Heart left ventricle (tissue), 16 donors: ENCODE measurements at regions not wholly inside any gene's neighbourhood (a gene's known extent, or its start where the extent isn't known, plus 50 kb on each side); places are given as distances from the start of the nearest gene placed in this dataset.

Experiments used
- ATAC-seq, 4 donors: fragments of 200-7000 bp; cut with Tn5 transposase; one replicate each; pipeline ENCODE4 v1.9.1; 2020 to 2022; ENCODE audit warnings: moderate library complexity in 4 of 4, mild to moderate bottlenecking in 3 of 4, moderate number of reproducible peaks in 1 of 4
- DNase-seq, 5 donors: peaks; one replicate each; pipeline ENCODE4 v3.0.0-alpha.2; 2020
- H3K27ac ChIP-seq, 12 donors: fragments of 200-600 bp; sonication (generic) in 4 of 12; one replicate each; pipeline versions ENCODE4 v1.5.0 to v1.8.0; 2016 to 2022; ENCODE audit warnings: mild to moderate bottlenecking in 2 of 12
- H3K27me3 ChIP-seq, 9 donors: fragments of 200-600 bp; sonication (generic) in 2 of 9; one replicate each; pipeline versions ENCODE4 v1.5.1 to v1.8.0; 2016 to 2022; ENCODE audit warnings: mild to moderate bottlenecking in 3 of 9
- H3K36me3 ChIP-seq, 9 donors: fragments of 200-600 bp; sonication (generic) in 2 of 9; one replicate each; pipeline versions ENCODE4 v1.5.0 to v1.8.0; 2018 to 2022; ENCODE audit warnings: mild to moderate bottlenecking in 2 of 9
- H3K4me1 ChIP-seq, 12 donors: fragments of 200-600 bp; sonication (generic) in 4 of 12; one replicate each; pipeline versions ENCODE4 v1.5.0 to v1.8.0; 2016 to 2022; ENCODE audit warnings: mild to moderate bottlenecking in 3 of 12
- H3K4me3 ChIP-seq, 12 donors: fragments of 200-600 bp; sonication (generic) in 4 of 12; one replicate each; pipeline versions ENCODE4 v1.5.0 to v1.8.0; 2017 to 2022; ENCODE audit warnings: mild to moderate bottlenecking in 9 of 12, moderate library complexity in 4 of 12
- H3K9me3 ChIP-seq, 12 donors: fragments of 200-600 bp; sonication (generic) in 4 of 12; one replicate each; pipeline versions ENCODE4 v1.5.0 to v1.8.0; 2016 to 2022; ENCODE audit warnings: mild to moderate bottlenecking in 1 of 12
- POLR2A ChIP-seq, 2 donors: fragments of 450-650 bp; IDR thresholded peaks; one replicate each; pipeline ENCODE4 v1.6.1; 2017; ENCODE audit warnings: antibody characterized with exemption in 2 of 2, mild to moderate bottlenecking in 2 of 2, moderate library complexity in 2 of 2
- WGBS, 4 donors: extraction: QIAGEN DNeasy Blood & Tissue Kit in 2 of 4; methylation state at CpG; one replicate each; pipeline versions ENCODE4 v1.1.5 to v1.1.7; 2013 to 2018; 5-methylcytosine and 5-hydroxymethylcytosine counted together
- intact Hi-C, 10 donors: fragments of 100-400 bp; cut with DNase I; formaldehyde crosslinking; loops; one replicate each; pipeline versions ENCODE4 v1.11.1 to v1.14.2; 2022
- TF ChIP-seq, protein P1 (sequence below), 12 donors: fragments of 200-600 bp; sonication (generic) in 4 of 12; IDR thresholded peaks; one replicate each; pipeline versions ENCODE4 v1.5.0 to v1.8.0; 2018 to 2022; ENCODE audit warnings: antibody characterized with exemption in 12 of 12, mild to moderate bottlenecking in 5 of 12
- donor health status: ischemic (EF 13 %, LVEDD 7.1; RV severe dilation, severe dysfunction).
- donor health status: healthy with polysubstance abuse.
- donor health status: DM: no; HTN: yes; CAD: no.
- donor health status: DM: no; HTN: no; CAD: no.
- donor health status: ischemic (EF 25% LVEDD 6.9; RV normal size, moderate dysfunction).
- donor health status: ischemic (EF 25% LVEDD 5.7; RV mildly dilated, moderate dysfunction).
- donor health status: healthy.
- donor health status: DM: yes; HTN: yes; CAD: no.
- donor health status: ischemic (EF 35%, LVEDD 5.7; RV mildly dilated, moderate dysfunction).
- donor health status: nonischemic (EF 11% LVEDD 7.7; RV severe dilation, severe dysfunction).
- donor health status: DM: yes; HTN: yes; CAD: no.
- donor health status: PGD.
- donor health status: ischemic (EF 29% LVEDD 5.4; RV normal size, mild dysfunction).
- donor health status: nonischemic (EF 23%, LVEDD 6.1; RV moderate dilation, normal function).

DNA sequence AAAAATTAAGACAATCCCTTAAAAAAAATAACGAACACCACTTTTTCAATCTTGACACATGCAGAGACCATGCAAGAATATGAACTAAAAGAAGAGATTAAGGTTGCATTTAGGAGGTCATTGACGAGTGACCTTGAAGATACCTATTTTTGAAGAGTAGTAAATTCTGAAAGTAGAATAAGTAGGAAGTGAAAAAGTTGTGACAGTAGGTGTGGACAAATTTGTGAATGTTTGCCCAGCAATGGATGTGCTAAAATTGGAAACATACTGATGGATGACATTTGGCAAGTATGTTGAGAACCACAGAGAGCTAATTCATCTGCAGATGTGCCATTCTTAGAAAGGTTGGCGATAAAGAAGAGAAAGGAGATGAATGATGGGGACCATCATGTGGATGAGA lies 213.7 kb upstream of the VCX3A start:
- no peak for ATAC-seq
- Histone ChIP-seq H3K27me3 (no peaks in the 10 kb centered on the region), H3K36me3 (no peaks in the 10 kb centered on the region), H3K4me3 (no peak overlapping the region), H3K4me1 (no peaks in the 10 kb centered on the region), H3K9me3 (no peaks in the 10 kb centered on the region), H3K27ac (no peak overlapping the region)
- no peak for DNase-seq
- TF ChIP-seq, protein P1, sequence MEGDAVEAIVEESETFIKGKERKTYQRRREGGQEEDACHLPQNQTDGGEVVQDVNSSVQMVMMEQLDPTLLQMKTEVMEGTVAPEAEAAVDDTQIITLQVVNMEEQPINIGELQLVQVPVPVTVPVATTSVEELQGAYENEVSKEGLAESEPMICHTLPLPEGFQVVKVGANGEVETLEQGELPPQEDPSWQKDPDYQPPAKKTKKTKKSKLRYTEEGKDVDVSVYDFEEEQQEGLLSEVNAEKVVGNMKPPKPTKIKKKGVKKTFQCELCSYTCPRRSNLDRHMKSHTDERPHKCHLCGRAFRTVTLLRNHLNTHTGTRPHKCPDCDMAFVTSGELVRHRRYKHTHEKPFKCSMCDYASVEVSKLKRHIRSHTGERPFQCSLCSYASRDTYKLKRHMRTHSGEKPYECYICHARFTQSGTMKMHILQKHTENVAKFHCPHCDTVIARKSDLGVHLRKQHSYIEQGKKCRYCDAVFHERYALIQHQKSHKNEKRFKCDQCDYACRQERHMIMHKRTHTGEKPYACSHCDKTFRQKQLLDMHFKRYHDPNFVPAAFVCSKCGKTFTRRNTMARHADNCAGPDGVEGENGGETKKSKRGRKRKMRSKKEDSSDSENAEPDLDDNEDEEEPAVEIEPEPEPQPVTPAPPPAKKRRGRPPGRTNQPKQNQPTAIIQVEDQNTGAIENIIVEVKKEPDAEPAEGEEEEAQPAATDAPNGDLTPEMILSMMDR (IDR thresholded peaks at IDR 0.05): no peak
- no peak for TF ChIP-seq POLR2A (IDR thresholded peaks at IDR 0.05)
- intact Hi-C loops: no loop called here
- 76 to 83% (median 80%) methylated on average over 3 of the region's 3 CpGs for WGBS, 4 donors

DNA sequence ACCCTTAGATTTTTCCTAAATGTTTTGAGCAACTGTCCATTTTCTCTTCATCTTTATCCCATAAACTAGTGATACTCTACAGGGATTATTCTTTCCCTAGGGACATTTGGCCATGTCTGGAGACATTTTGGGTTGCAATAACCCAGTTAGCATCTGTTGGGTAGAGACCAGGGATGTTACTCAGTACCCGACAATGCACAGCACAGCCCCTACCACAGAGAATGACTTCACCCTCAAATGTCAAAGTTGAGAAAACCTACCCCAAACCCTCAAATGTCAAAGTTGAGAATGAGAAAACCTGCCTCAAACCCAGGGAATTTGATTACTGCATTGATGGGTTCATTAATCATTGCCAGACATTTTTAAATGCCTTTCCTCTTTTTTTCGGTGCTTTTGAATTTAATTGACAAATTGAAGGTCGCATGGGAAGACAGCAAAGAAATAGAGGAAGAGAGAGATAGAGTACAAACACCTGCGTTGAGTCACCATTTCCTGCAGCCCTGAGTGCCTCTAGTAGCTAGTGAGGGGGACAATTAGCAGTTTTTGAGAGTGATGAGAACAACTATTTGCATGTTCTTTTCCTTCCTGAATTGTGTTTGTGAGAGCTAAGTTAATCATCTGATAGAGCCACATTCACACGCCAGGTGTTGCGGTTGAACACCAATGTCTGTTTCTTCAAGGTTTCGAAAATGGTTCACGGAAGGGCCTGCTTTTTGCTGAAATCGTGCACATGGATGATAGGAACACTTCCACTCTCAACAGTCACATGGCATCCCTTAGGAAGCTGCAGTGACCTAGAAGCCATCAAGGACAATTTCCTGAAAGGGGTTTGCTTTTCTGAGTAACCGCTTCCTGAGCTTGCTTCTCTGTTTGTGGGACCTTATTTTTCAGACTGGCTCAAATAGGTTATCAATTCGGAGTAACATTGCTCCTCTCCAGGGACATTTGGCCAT lies 203.9 kb upstream of the VCX3A start:
- no peaks in the 10 kb centered on the region for H3K36me3 ChIP-seq
- WGBS, 4 donors: 74 to 80% (median 79%) methylated on average over 11 of the region's 11 CpGs
- no peaks in the 10 kb centered on the region for H3K4me1 ChIP-seq
- TF ChIP-seq, protein P1 (IDR thresholded peaks at IDR 0.05): no peak
- no peak for TF ChIP-seq POLR2A (IDR thresholded peaks at IDR 0.05)
- no peaks in the 10 kb centered on the region for H3K27me3 ChIP-seq
- DNase-seq: no peak
- no peak overlapping the region for H3K4me3 ChIP-seq
- intact Hi-C loops: no loop called here
- no peak for ATAC-seq
- H3K27ac ChIP-seq: no peak overlapping the region
- no peaks in the 10 kb centered on the region for H3K9me3 ChIP-seq

DNA sequence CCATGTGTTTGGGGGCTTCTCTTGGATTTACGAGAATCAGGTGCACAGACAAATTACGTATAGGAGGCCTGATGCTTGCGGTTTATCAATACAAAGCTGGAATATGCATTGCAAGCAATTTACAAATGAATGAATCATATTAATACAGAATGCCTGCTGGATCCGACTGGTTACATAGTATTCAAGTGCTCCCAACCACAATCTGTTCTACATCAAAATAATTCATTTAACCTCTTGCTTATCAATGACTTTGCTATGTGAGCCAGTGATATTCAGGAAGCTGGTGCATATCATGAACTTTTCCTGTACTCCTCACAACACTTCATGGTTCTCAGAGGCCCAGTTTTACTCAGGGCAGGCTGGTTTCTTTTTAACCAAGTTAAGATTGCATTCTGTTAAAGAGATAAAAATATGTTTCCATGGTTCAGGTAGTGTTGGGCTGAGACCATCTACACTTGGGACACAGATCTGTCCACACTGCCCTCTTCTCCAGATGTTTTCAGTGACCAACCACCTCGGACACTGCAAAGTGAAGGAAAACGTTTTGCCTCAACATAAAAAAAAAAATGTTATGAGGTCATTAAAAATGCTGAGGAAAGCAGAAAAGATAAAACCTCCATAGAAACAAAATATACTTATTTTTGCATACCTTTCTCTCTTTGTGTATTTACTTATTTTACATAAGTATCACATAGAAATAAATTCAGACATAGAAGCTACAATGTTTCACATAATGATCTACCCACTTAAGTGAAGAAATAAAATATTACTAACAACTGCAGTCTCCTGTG lies 200.1 kb upstream of the VCX3A start:
- Histone ChIP-seq H3K27ac (no peak overlapping the region), H3K27me3 (no peaks in the 10 kb centered on the region), H3K4me1 (no peaks in the 10 kb centered on the region), H3K4me3 (no peak overlapping the region), H3K36me3 (no peaks in the 10 kb centered on the region), H3K9me3 (no peaks in the 10 kb centered on the region)
- TF ChIP-seq, protein P1 (IDR thresholded peaks at IDR 0.05): no peak
- TF ChIP-seq POLR2A (IDR thresholded peaks at IDR 0.05): no peak
- 67 to 76% (median 75%) methylated on average over 6 of the region's 6 CpGs for WGBS, 4 donors
- intact Hi-C loops: no loop called here
- no peak for ATAC-seq
- DNase-seq: no peak

DNA sequence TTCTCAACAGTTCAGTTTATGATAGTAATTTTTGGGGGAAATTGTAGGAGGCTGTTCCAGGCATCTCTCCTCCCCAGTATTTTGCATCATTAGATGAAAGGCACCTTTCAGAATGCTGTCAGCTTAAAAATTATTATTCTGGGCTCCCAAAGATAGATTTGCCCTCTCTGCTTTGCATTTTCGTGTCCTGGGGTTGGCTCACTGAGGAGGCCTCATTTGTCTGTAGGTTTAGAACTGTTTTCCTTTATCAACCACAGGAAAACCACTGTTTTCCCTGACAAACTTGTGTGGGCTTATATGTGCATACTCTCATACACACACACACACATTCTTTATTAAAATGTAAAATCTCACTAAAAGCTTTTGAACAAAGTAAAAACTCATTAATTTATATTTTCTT lies 197.2 kb upstream of the VCX3A start:
- no peak for ATAC-seq
- 50 to 57% (median 53%) methylated on average over 1 of the region's 1 CpG for WGBS, 4 donors
- H3K4me1 ChIP-seq: no peaks in the 10 kb centered on the region

More for the DNA sequence above, 197.2 kb upstream of the VCX3A start:
- intact Hi-C loops: no loop called here
- Histone ChIP-seq H3K27ac (no peak overlapping the region), H3K36me3 (no peaks in the 10 kb centered on the region), H3K27me3 (no peaks in the 10 kb centered on the region), H3K9me3 (no peaks in the 10 kb centered on the region), H3K4me3 (no peak overlapping the region)
- TF ChIP-seq, protein P1 (IDR thresholded peaks at IDR 0.05): no peak
- no peak for TF ChIP-seq POLR2A (IDR thresholded peaks at IDR 0.05)
- no peak for DNase-seq
